Mesenchymal stem cell (in vitro differentiated cells and primary cell): ENCODE measurements at regions not wholly inside any gene's neighbourhood (a gene's known extent, or its start where the extent isn't known, plus 50 kb on each side); places are given as distances from the start of the nearest gene placed in this dataset.

Experiments
- DNase-seq: peaks from one replicate; pipeline ENCODE4 v3.0.0-alpha.2; 2013
- H2AFZ ChIP-seq: one replicate; pipeline ENCODE4 v1.6.1; 2013; ENCODE audit warnings: low read depth, mild to moderate bottlenecking, control low read depth, inconsistent platforms, low read length, moderate library complexity
- H2AK5ac ChIP-seq: 2 replicates; pipeline ENCODE4 v1.6.1; 2013; ENCODE audit warnings: low read length, moderate library complexity, mild to moderate bottlenecking, inconsistent platforms; ENCODE audit not compliant: severe bottlenecking
- H2BK120ac ChIP-seq: one replicate; pipeline ENCODE4 v1.6.1; 2013; ENCODE audit warnings: low read depth, mild to moderate bottlenecking, inconsistent platforms, low read length, moderate library complexity
- H2BK12ac ChIP-seq, 2 experiments: one replicate each; pipeline ENCODE4 v1.6.1; 2013; ENCODE audit warnings: inconsistent platforms in 2 of 2, low read length in 2 of 2, mild to moderate bottlenecking in 2 of 2, moderate library complexity in 2 of 2, control low read depth in 1 of 2
- H2BK15ac ChIP-seq: one replicate; pipeline ENCODE4 v1.6.1; 2013; ENCODE audit warnings: mild to moderate bottlenecking, low read depth, inconsistent platforms; ENCODE audit not compliant: poor library complexity, severe bottlenecking
- H2BK5ac ChIP-seq: 2 replicates; pipeline ENCODE4 v1.6.1; 2013; ENCODE audit warnings: low read depth, mild to moderate bottlenecking, low read length, control low read depth, inconsistent platforms; ENCODE audit not compliant: poor library complexity, severe bottlenecking
- H3K14ac ChIP-seq, 2 experiments: one replicate each; pipeline ENCODE4 v1.6.1; 2013; ENCODE audit warnings: inconsistent platforms in 2 of 2, low read length in 2 of 2, control low read depth in 1 of 2, mild to moderate bottlenecking in 1 of 2, moderate library complexity in 1 of 2
- H3K18ac ChIP-seq, 2 experiments: one replicate each; pipeline ENCODE4 v1.6.1; 2013; ENCODE audit warnings: inconsistent platforms in 2 of 2, low read length in 2 of 2, control low read depth in 1 of 2, low read depth in 1 of 2, mild to moderate bottlenecking in 1 of 2
- H3K23ac ChIP-seq, 2 experiments: one replicate each; pipeline ENCODE4 v1.6.1; 2013; ENCODE audit warnings: inconsistent platforms in 2 of 2, low read length in 2 of 2, mild to moderate bottlenecking in 2 of 2, moderate library complexity in 2 of 2, control low read depth in 1 of 2
- H3K27ac ChIP-seq: 2 replicates; pipeline ENCODE4 v1.5.1; 2013; ENCODE audit warnings: mild to moderate bottlenecking, moderate library complexity, low read length, control low read depth, inconsistent platforms; ENCODE audit not compliant: poor library complexity, severe bottlenecking
- H3K27me3 ChIP-seq, 2 experiments: 2 replicates each; pipeline versions ENCODE4 v1.6.1 to v1.7.0; 2013; ENCODE audit warnings: low read length in 2 of 2, mild to moderate bottlenecking in 2 of 2, moderate library complexity in 2 of 2, control low read depth in 1 of 2, inconsistent platforms in 1 of 2; ENCODE audit not compliant: control insufficient read depth in 1 of 2, insufficient read depth in 1 of 2
- H3K36me3 ChIP-seq, 2 experiments: 2 replicates each; pipeline versions ENCODE4 v1.6.1 to v1.7.0; 2013; ENCODE audit warnings: low read length in 2 of 2, control low read depth in 1 of 2, inconsistent platforms in 1 of 2, low read depth in 1 of 2, mild to moderate bottlenecking in 1 of 2; ENCODE audit not compliant: insufficient read depth in 2 of 2, control insufficient read depth in 1 of 2
- H3K4ac ChIP-seq, 2 experiments: one replicate each; pipeline ENCODE4 v1.6.1; 2013; ENCODE audit warnings: inconsistent platforms in 2 of 2, low read length in 2 of 2, mild to moderate bottlenecking in 2 of 2, moderate library complexity in 2 of 2, control low read depth in 1 of 2, low read depth in 1 of 2
- H3K4me1 ChIP-seq: 2 replicates; pipeline ENCODE4 v1.6.1; 2013; ENCODE audit warnings: low read depth, low read length, control low read depth; ENCODE audit not compliant: control insufficient read depth, insufficient read depth
- H3K4me2 ChIP-seq: 2 replicates; pipeline ENCODE4 v1.6.1; 2013; ENCODE audit warnings: low read length, mild to moderate bottlenecking, inconsistent platforms; ENCODE audit not compliant: poor library complexity, severe bottlenecking
- H3K4me3 ChIP-seq, 2 experiments: 2 replicates each; pipeline versions ENCODE4 v1.5.1 to v1.7.0; 2013; ENCODE audit warnings: low read length in 2 of 2, mild to moderate bottlenecking in 2 of 2, control low read depth in 1 of 2, low read depth in 1 of 2; ENCODE audit not compliant: insufficient read depth in 1 of 2
- H3K79me1 ChIP-seq: replicated peaks from 2 replicates; pipeline ENCODE4 v1.6.1; 2013; ENCODE audit warnings: mild to moderate bottlenecking, control low read depth, low read length, inconsistent platforms; ENCODE audit not compliant: poor library complexity, severe bottlenecking
- H3K9ac ChIP-seq: 2 replicates; pipeline ENCODE4 v1.7.0; 2013; ENCODE audit warnings: mild to moderate bottlenecking, low read length, moderate library complexity
- H3K9me3 ChIP-seq: 2 replicates; pipeline ENCODE4 v1.7.0; 2013; ENCODE audit warnings: mild to moderate bottlenecking, low read length; ENCODE audit not compliant: control insufficient read depth
- H4K8ac ChIP-seq: one replicate; pipeline ENCODE4 v1.6.1; 2013; ENCODE audit warnings: inconsistent platforms, mild to moderate bottlenecking, low read length, moderate library complexity
- H4K91ac ChIP-seq: one replicate; pipeline ENCODE4 v1.6.1; 2013; ENCODE audit warnings: mild to moderate bottlenecking, low read length, inconsistent platforms
- WGBS: methylation state at CpG from one replicate; pipeline ENCODE4 v1.1.7; 2013; ENCODE audit warnings: mixed read lengths; 5-methylcytosine and 5-hydroxymethylcytosine counted together

GRCh38 chr4:23373261-23373660 lies 516.6 kb downstream of the PPARGC1A start:
- Histone ChIP-seq H2AFZ (no peak overlapping the region), H3K23ac (no peak overlapping the region), H3K4me3 (no peak overlapping the region), H3K27me3 (no peaks in the 10 kb centered on the region), H3K27ac (no peak overlapping the region), H2BK12ac (no peak overlapping the region), H3K79me1 (no peaks in the 10 kb centered on the region), H2AK5ac (no peak overlapping the region), H2BK120ac (no peak overlapping the region), H3K9me3 (no peaks in the 10 kb centered on the region), H2BK15ac (no peak overlapping the region), H3K4ac (no peak overlapping the region), H3K4me2 (no peak overlapping the region), H4K91ac (no peak overlapping the region), H3K14ac (no peak overlapping the region), H2BK5ac (no peak overlapping the region), H3K18ac (no peak overlapping the region), H3K36me3 (no peaks in the 10 kb centered on the region), H4K8ac (no peak overlapping the region), H3K9ac (no peak overlapping the region), H3K4me1 (no peaks in the 10 kb centered on the region)
- DNase-seq = peak; percentile 20
- 69% methylated on average over 2 of the region's 2 CpGs for WGBS

GRCh38 chr4:23371533-23371932 lies 518.3 kb downstream of the PPARGC1A start:
- Histone ChIP-seq H3K36me3 (no peaks in the 10 kb centered on the region), H3K27me3 (no peaks in the 10 kb centered on the region), H3K9ac (no peak overlapping the region), H3K4me1 (no peaks in the 10 kb centered on the region), H3K79me1 (no peaks in the 10 kb centered on the region), H3K4ac (no peak overlapping the region), H2BK12ac (no peak overlapping the region), H3K23ac (no peak overlapping the region), H2BK5ac (no peak overlapping the region), H2AFZ (no peak overlapping the region), H3K27ac (no peak overlapping the region), H2BK15ac (no peak overlapping the region), H2BK120ac (no peak overlapping the region), H3K9me3 (no peaks in the 10 kb centered on the region), H3K4me3 (no peak overlapping the region), H4K8ac (no peak overlapping the region), H3K18ac (no peak overlapping the region), H3K14ac (no peak overlapping the region), H4K91ac (no peak overlapping the region), H3K4me2 (no peak overlapping the region), H2AK5ac (no peak overlapping the region)
- no peak for DNase-seq
- WGBS = 87% methylated on average over 5 of the region's 5 CpGs

DNA sequence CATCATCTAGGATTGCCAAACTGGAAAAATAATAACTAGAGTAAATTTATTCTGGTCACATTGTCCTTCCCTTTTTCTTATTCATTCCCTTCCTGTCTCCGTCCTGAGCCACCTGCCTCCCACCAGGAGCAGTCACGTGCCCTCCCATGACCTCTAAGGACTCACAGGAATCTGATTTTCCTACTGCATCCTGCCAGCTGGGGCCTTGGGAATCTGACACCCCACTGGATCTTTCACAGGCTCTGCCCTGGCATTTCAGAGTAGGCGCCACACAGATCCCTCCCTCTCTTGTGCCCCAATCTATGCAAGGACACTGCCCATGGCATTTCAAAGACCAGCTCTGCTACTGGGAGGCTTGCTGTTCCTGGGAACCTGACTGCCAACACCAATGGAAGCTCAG lies 520.5 kb downstream of the PPARGC1A start:
- Histone ChIP-seq H2BK5ac (no peak overlapping the region), H2BK12ac (no peak overlapping the region), H3K18ac (no peak overlapping the region), H3K36me3 (no peaks in the 10 kb centered on the region), H3K27me3 (no peaks in the 10 kb centered on the region), H3K9ac (no peak overlapping the region), H4K91ac (no peak overlapping the region), H3K79me1 (no peaks in the 10 kb centered on the region), H3K4me1 (no peaks in the 10 kb centered on the region), H3K14ac (no peak overlapping the region), H2BK15ac (no peak overlapping the region), H3K4me3 (no peak overlapping the region), H3K27ac (no peak overlapping the region), H2AK5ac (no peak overlapping the region), H2AFZ (no peak overlapping the region), H4K8ac (no peak overlapping the region), H2BK120ac (no peak overlapping the region), H3K4ac (no peak overlapping the region), H3K4me2 (no peak overlapping the region), H3K23ac (no peak overlapping the region), H3K9me3 (no peaks in the 10 kb centered on the region)
- 69% methylated on average over 3 of the region's 3 CpGs for WGBS
- DNase-seq = no peak

DNA sequence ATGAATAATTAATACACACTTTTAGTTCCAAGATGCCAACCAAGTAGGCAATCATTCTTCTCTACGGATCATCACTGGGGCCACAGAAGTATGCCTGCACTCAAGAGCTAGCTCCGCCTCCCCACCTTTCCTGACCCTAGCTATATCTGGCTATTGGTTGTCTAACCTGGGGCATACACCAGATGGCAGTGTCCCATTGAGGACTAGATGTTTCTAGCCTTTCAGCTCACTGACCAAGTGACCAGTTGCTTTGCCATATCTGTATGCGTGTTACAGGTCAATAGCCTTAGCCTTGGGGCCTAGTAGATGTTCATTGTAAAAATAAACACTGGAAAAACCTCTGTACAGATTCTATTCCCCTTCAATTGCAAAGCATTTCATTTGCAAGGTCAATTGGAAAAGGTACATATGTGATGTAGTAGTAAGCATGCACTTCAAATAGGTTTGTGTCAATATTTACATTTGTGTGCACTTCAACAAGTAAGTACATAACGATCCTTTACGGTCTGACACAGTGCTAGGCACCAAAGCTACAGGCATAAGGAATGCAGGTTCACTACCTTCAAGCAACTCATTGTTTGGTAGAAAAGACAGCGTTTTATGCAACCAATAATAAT lies 521.7 kb downstream of the PPARGC1A start:
- Histone ChIP-seq H3K4ac (no peak overlapping the region), H2BK12ac (no peak overlapping the region), H3K79me1 (no peaks in the 10 kb centered on the region), H3K27ac (no peak overlapping the region), H2BK5ac (no peak overlapping the region), H3K14ac (no peak overlapping the region), H3K36me3 (no peaks in the 10 kb centered on the region), H3K9ac (no peak overlapping the region), H3K18ac (no peak overlapping the region), H3K4me3 (no peak overlapping the region), H4K8ac (no peak overlapping the region), H2BK15ac (no peak overlapping the region), H3K9me3 (no peaks in the 10 kb centered on the region), H2AK5ac (no peak overlapping the region), H3K23ac (no peak overlapping the region), H4K91ac (no peak overlapping the region), H2BK120ac (no peak overlapping the region), H2AFZ (no peak overlapping the region), H3K27me3 (no peaks in the 10 kb centered on the region), H3K4me1 (no peaks in the 10 kb centered on the region), H3K4me2 (no peak overlapping the region)
- peak; percentile 10 for DNase-seq
- WGBS = 81% methylated on average over 5 of the region's 6 CpGs
